MM.1S (cell line): ENCODE measurements at regions not wholly inside any gene's neighbourhood (a gene's known extent, or its start where the extent isn't known, plus 50 kb on each side); places are given as distances from the start of the nearest gene placed in this dataset.

Experiments used
- CTCF ChIP-seq: fragments of 300-600 bp; sonication (generic); IDR thresholded peaks from 2 replicates; pipeline ENCODE4 v1.5.1; 2016; ENCODE audit warnings: antibody characterized with exemption, low read length, mixed read lengths
- EZH2 ChIP-seq: fragments of 300-600 bp; sonication (generic); optimal IDR thresholded peaks from 2 replicates; pipeline ENCODE3; 2017; ENCODE audit warnings: low read depth, mild to moderate bottlenecking, antibody characterized with exemption, low read length, mixed read lengths
- EZH2phosphoT487 ChIP-seq: fragments of 300-600 bp; sonication (generic); IDR thresholded peaks from 2 replicates; pipeline ENCODE4 v1.6.1; 2018; ENCODE audit warnings: antibody characterized with exemption, low read length

DNA sequence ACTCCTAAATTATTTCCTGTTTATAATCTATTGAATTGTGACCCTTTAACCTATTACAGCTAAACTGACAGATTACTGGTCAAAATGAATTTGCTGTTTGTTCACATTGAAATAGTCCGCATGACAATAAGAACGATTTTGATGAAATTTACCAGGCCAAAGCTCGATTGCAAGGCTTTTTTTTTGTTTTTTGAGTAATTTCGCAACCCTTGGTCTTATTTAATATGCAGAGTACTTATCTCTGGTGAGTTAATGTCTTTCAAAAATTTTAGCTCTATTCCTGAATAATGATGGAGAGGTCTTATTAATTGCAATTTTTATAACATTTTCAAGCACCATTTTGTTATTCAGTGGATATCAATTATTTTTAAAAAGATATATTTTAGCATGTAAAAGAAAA is 362.4 kb downstream of the OTOL1 start:
- TF ChIP-seq CTCF (no peak), EZH2 (no peak), EZH2phosphoT487 (no peak)
